ENCODE measurements at regions not wholly inside any gene's neighbourhood (a gene's known extent, or its start where the extent isn't known, plus 50 kb on each side); places are given as distances from the start of the nearest gene placed in this dataset.
"Not testable (repeated sequence)": the region's sequence is repeated elsewhere in the genome, so short reads cannot be mapped to it uniquely, and the experiment has no call there.

DNA sequence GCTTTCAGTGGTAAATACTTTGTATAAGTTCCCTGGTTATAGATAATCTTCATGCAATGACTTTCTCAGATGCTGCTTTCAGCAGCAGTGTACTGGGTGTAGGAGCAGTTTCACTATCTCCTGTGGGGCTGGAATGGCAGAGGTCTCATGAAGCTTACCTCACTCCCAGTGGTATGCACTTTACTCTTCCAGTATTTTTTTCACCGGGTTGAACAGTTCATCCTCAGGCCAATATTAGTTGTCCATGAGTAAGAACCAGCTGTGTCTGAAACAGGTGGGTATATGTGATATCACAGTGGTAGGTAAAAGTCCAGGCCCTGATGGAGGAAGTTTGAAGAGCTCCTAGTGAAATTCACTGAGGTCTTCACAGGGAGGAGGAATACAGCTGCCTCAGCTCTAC, 351.5 kb upstream of the EMCN start:
- Mint-ChIP-seq H3K27ac (ENCODE audit: unreplicated experiment) (no peak overlapping the region), H3K9me3 (ENCODE audit: unreplicated experiment) (no peaks in the 10 kb centered on the region), H3K27me3 (ENCODE audit: insufficient read depth, unreplicated experiment) (no peaks in the 10 kb centered on the region), H3K4me1 (ENCODE audit: low read depth, unreplicated experiment) (peaks cover 7% of the 10 kb centered on the region), H3K36me3 (ENCODE audit: insufficient read depth, unreplicated experiment) (no peaks in the 10 kb centered on the region), H3K4me3 (ENCODE audit: unreplicated experiment) (no peak overlapping the region)
- Histone ChIP-seq H3K27me3 (replicated peaks; ENCODE audit: control insufficient read depth, insufficient read depth, low read length) (no peaks in the 10 kb centered on the region), H3K4me3 (ENCODE audit: low read depth, low read length) (no peak overlapping the region), H3K9me3 (no peaks in the 10 kb centered on the region), H3K4me1 (no peaks in the 10 kb centered on the region), H3K36me3 (ENCODE audit: control insufficient read depth, insufficient read depth, low read length) (no peaks in the 10 kb centered on the region)
- intact Hi-C loops (cut with micrococcal nuclease; ENCODE audit: unreplicated experiment): no loop called here
- no peak for TF ChIP-seq CTCF (IDR thresholded peaks at IDR 0.05; ENCODE audit: insufficient read depth in 1 of 2, low read depth in 1 of 2, low read length in 1 of 2, severe bottlenecking in 1 of 2, unreplicated experiment in 1 of 2)
- ChIA-PET POLR2A (no interaction called here), CTCF (no interaction called here)
- BruUV-seq (replicated peaks): no TSS peak
- DNase-seq: no peak

GRCh38 chr4:100868281-100868680, 350.5 kb upstream of the EMCN start:
- H3K27me3 ChIP-seq (replicated peaks; ENCODE audit: control insufficient read depth, insufficient read depth, low read length); H3K27me3 Mint-ChIP-seq (ENCODE audit: insufficient read depth, unreplicated experiment); H3K4me3 Mint-ChIP-seq (ENCODE audit: unreplicated experiment); H3K36me3 ChIP-seq (ENCODE audit: control insufficient read depth, insufficient read depth, low read length); H3K4me1 Mint-ChIP-seq (ENCODE audit: low read depth, unreplicated experiment); POLR2A ChIA-PET; H3K4me1 ChIP-seq; H3K36me3 Mint-ChIP-seq (ENCODE audit: insufficient read depth, unreplicated experiment); H3K27ac Mint-ChIP-seq (ENCODE audit: unreplicated experiment); H3K9me3 Mint-ChIP-seq (ENCODE audit: unreplicated experiment); H3K4me3 ChIP-seq (ENCODE audit: low read depth, low read length); intact Hi-C loops (cut with micrococcal nuclease; ENCODE audit: unreplicated experiment); BruUV-seq (replicated peaks); H3K9me3 ChIP-seq: not testable (repeated sequence)
- DNase-seq: peak; percentile 53 to 57
- CTCF ChIA-PET: interaction anchor here (0.7 kb wide), 1 partner anchor 20 kb away, joined by 3 read pairs; no protein-coding TSS in a partner anchor

DNA sequence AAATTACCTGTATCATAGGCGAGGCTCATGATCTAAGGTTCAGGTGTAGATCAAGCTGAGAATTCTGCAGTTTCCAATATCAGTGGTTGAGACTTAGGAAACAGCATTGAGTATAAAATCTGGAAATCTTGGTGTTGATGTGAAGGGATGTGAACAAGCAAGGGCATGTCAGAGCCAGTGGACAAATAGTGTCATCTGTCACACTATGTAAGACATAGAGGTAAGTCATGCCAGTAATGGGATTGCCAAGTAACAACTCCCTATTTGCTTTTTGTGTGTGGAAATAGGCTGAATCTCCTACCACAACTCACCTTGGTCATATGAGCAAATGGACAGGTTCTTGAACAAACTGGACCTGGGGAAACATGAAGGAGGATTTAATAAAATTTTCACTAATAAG, 334.5 kb upstream of the EMCN start:
- Histone ChIP-seq H3K4me3 (ENCODE audit: low read depth, low read length) (no peak overlapping the region), H3K4me1 (no peaks in the 10 kb centered on the region), H3K36me3 (ENCODE audit: control insufficient read depth, insufficient read depth, low read length) (no peaks in the 10 kb centered on the region), H3K9me3 (no peaks in the 10 kb centered on the region), H3K27me3 (replicated peaks; ENCODE audit: control insufficient read depth, insufficient read depth, low read length) (no peaks in the 10 kb centered on the region)
- TF ChIP-seq CTCF (IDR thresholded peaks at IDR 0.05; ENCODE audit: insufficient read depth in 1 of 2, low read depth in 1 of 2, low read length in 1 of 2, severe bottlenecking in 1 of 2, unreplicated experiment in 1 of 2): no peak
- Mint-ChIP-seq H3K4me3 (ENCODE audit: unreplicated experiment) (no peak overlapping the region), H3K27ac (ENCODE audit: unreplicated experiment) (no peak overlapping the region), H3K4me1 (ENCODE audit: low read depth, unreplicated experiment) (no peaks in the 10 kb centered on the region), H3K27me3 (ENCODE audit: insufficient read depth, unreplicated experiment) (no peaks in the 10 kb centered on the region), H3K9me3 (ENCODE audit: unreplicated experiment) (no peaks in the 10 kb centered on the region), H3K36me3 (ENCODE audit: insufficient read depth, unreplicated experiment) (no peaks in the 10 kb centered on the region)
- CTCF ChIA-PET: no interaction called here
- POLR2A ChIA-PET: no interaction called here
- intact Hi-C loops (cut with micrococcal nuclease; ENCODE audit: unreplicated experiment): no loop called here
- DNase-seq: no peak
- no TSS peak for BruUV-seq (replicated peaks)

DNA sequence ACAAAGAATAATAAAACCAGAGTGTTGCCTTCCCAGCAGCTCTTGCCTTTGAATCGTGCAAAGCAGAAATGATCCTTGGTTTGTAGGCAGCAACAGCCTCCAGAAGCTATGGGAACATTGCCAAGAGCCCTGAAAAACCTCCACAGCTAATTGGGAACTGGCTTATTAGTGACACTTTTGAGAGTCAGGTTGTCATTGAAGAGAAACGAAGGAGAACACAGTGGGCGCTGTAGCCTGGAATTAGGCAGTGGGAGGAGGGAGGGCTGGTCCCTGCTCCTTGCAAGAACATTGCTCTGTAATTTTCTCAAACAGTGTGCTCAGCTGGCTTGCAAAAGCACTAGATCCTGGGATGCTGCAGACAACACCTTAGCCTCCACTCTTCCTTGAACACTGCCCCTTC, 331.5 kb upstream of the EMCN start:
- H3K4me1 ChIP-seq: no peaks in the 10 kb centered on the region
- no peak overlapping the region for H3K4me3 ChIP-seq (ENCODE audit: low read depth, low read length)
- no peaks in the 10 kb centered on the region for H3K27me3 ChIP-seq (replicated peaks; ENCODE audit: control insufficient read depth, insufficient read depth, low read length)
- Mint-ChIP-seq H3K27me3 (ENCODE audit: insufficient read depth, unreplicated experiment) (no peaks in the 10 kb centered on the region), H3K4me3 (ENCODE audit: unreplicated experiment) (no peak overlapping the region), H3K9me3 (ENCODE audit: unreplicated experiment) (no peaks in the 10 kb centered on the region), H3K27ac (ENCODE audit: unreplicated experiment) (no peak overlapping the region), H3K36me3 (ENCODE audit: insufficient read depth, unreplicated experiment) (no peaks in the 10 kb centered on the region), H3K4me1 (ENCODE audit: low read depth, unreplicated experiment) (no peaks in the 10 kb centered on the region)
- no peak for DNase-seq
- ChIA-PET CTCF (no interaction called here), POLR2A (no interaction called here)
- H3K9me3 ChIP-seq: no peaks in the 10 kb centered on the region
- intact Hi-C loops (cut with micrococcal nuclease; ENCODE audit: unreplicated experiment): no loop called here
- BruUV-seq (replicated peaks): no TSS peak
- H3K36me3 ChIP-seq (ENCODE audit: control insufficient read depth, insufficient read depth, low read length): no peaks in the 10 kb centered on the region
- TF ChIP-seq CTCF (IDR thresholded peaks at IDR 0.05; ENCODE audit: insufficient read depth in 1 of 2, low read depth in 1 of 2, low read length in 1 of 2, severe bottlenecking in 1 of 2, unreplicated experiment in 1 of 2): no peak

All from Caco-2 (cell line).